Neural progenitor cell (in vitro differentiated cells): ENCODE measurements at regions not wholly inside any gene's neighbourhood (a gene's known extent, or its start where the extent isn't known, plus 50 kb on each side); places are given as distances from the start of the nearest gene placed in this dataset.

Source experiments
- DNase-seq: peaks from one replicate; pipeline ENCODE4 v3.0.0-alpha.2; 2016; ENCODE audit warnings: low spot score
- H2AFZ ChIP-seq: fragments of 200-600 bp; sonication (generic); replicated peaks from 2 replicates; pipeline ENCODE4 v1.6.1; 2016; ENCODE audit warnings: antibody characterized with exemption
- H3F3A ChIP-seq: fragments of 200-600 bp; sonication (generic); 2 replicates; pipeline ENCODE4 v1.6.1; 2016; ENCODE audit warnings: antibody characterized with exemption, low read depth
- H3K27ac ChIP-seq: fragments of 200-600 bp; sonication (generic); 2 replicates; pipeline ENCODE4 v1.5.1; 2016; ENCODE audit warnings: mild to moderate bottlenecking
- H3K27me3 ChIP-seq: fragments of 200-600 bp; sonication (generic); 2 replicates; pipeline ENCODE4 v1.6.1; 2016; ENCODE audit warnings: mild to moderate bottlenecking, moderate library complexity
- H3K36me3 ChIP-seq: fragments of 200-600 bp; sonication (generic); 2 replicates; pipeline ENCODE4 v1.5.1; 2016
- H3K4me1 ChIP-seq: fragments of 200-600 bp; sonication (generic); 2 replicates; pipeline ENCODE4 v1.6.1; 2016; ENCODE audit warnings: mixed run types
- H3K4me2 ChIP-seq: fragments of 200-600 bp; sonication (generic); 2 replicates; pipeline ENCODE4 v1.6.1; 2016
- H3K4me3 ChIP-seq: fragments of 200-600 bp; sonication (generic); 2 replicates; pipeline ENCODE4 v1.5.1; 2016
- H3K79me2 ChIP-seq: fragments of 200-600 bp; sonication (generic); 2 replicates; pipeline ENCODE4 v1.6.1; 2016; ENCODE audit warnings: low read depth
- H3K9ac ChIP-seq: fragments of 200-600 bp; sonication (generic); 2 replicates; pipeline ENCODE4 v1.6.1; 2016
- H3K9me3 ChIP-seq: fragments of 200-600 bp; sonication (generic); 2 replicates; pipeline ENCODE4 v1.5.1; 2016; ENCODE audit warnings: low read depth
- H4K20me1 ChIP-seq: fragments of 200-600 bp; sonication (generic); 2 replicates; pipeline ENCODE4 v1.6.1; 2016; ENCODE audit warnings: low read depth
- H3K27ac Mint-ChIP-seq: 3 replicates; pipeline ENCODE4 v1.8.0; 2021; ENCODE audit warnings: mixed read lengths
- H3K27me3 Mint-ChIP-seq: 2 replicates; pipeline ENCODE4 v1.8.0; 2022; ENCODE audit warnings: low read depth, mild to moderate bottlenecking, inconsistent platforms, moderate library complexity, mixed read lengths; ENCODE audit not compliant: insufficient read depth
- H3K36me3 Mint-ChIP-seq: 3 replicates; pipeline ENCODE4 v1.8.0; 2021; ENCODE audit warnings: mixed read lengths
- H3K4me1 Mint-ChIP-seq: 3 replicates; pipeline ENCODE4 v1.8.0; 2021; ENCODE audit warnings: mixed read lengths
- H3K4me3 Mint-ChIP-seq: 3 replicates; pipeline ENCODE4 v1.8.0; 2021; ENCODE audit warnings: mild to moderate bottlenecking, moderate library complexity, mixed read lengths
- H3K9me3 Mint-ChIP-seq: 3 replicates; pipeline ENCODE4 v1.8.0; 2020; ENCODE audit warnings: mixed read lengths
- CTCF ChIP-seq: fragments of 200-600 bp; sonication (generic); IDR thresholded peaks from 2 replicates; pipeline ENCODE4 v1.5.1; 2017; ENCODE audit warnings: antibody characterized with exemption, mild to moderate bottlenecking
- EZH2 ChIP-seq: fragments of 200-600 bp; sonication (generic); IDR thresholded peaks from 2 replicates; pipeline ENCODE4 v1.6.1; 2017; ENCODE audit warnings: antibody characterized with exemption, mild to moderate bottlenecking, moderate library complexity
- EZH2phosphoT487 ChIP-seq: fragments of 200-600 bp; sonication (generic); IDR thresholded peaks from 2 replicates; pipeline ENCODE4 v1.6.1; 2017; ENCODE audit warnings: antibody characterized with exemption

GRCh38 chr2:120866071-120866470 lies 130.4 kb downstream of the GLI2 start:
- no peaks in the 10 kb centered on the region for H3K9me3 ChIP-seq
- H3K4me1 ChIP-seq = peaks cover 34% of the 10 kb centered on the region
- Mint-ChIP-seq H3K27ac (no peak overlapping the region), H3K27me3 (peaks cover 11% of the 10 kb centered on the region), H3K9me3 (no peaks in the 10 kb centered on the region), H3K36me3 (peaks cover 5% of the 10 kb centered on the region), H3K4me1 (peaks cover 68% of the 10 kb centered on the region), H3K4me3 (peak overlapping the region; percentile 7)
- TF ChIP-seq EZH2phosphoT487 = no peak
- no peak for TF ChIP-seq CTCF
- no peak for TF ChIP-seq EZH2
- H3K27me3 ChIP-seq = no peaks in the 10 kb centered on the region
- no peak overlapping the region for H2AFZ ChIP-seq
- no peak overlapping the region for H3K9ac ChIP-seq
- peaks cover 6% of the 10 kb centered on the region for H3F3A ChIP-seq
- H3K4me3 ChIP-seq = no peak overlapping the region
- peaks cover 100% of the 10 kb centered on the region for H4K20me1 ChIP-seq
- no peak for DNase-seq
- H3K36me3 ChIP-seq = no peaks in the 10 kb centered on the region
- no peak overlapping the region for H3K4me2 ChIP-seq
- H3K79me2 ChIP-seq = peaks cover 85% of the 10 kb centered on the region
- H3K27ac ChIP-seq = no peak overlapping the region

GRCh38 chr2:120866483-120867140 lies 130.9 kb downstream of the GLI2 start:
- H3K9me3 ChIP-seq = no peaks in the 10 kb centered on the region
- H3K27ac ChIP-seq = no peak overlapping the region
- H4K20me1 ChIP-seq = peaks cover 100% of the 10 kb centered on the region
- no peaks in the 10 kb centered on the region for H3K36me3 ChIP-seq
- DNase-seq = no peak
- H3K9me3 Mint-ChIP-seq = no peaks in the 10 kb centered on the region
- no peak overlapping the region for H3K9ac ChIP-seq
- peak overlapping the region; percentile 83 for H3K4me2 ChIP-seq
- H3K79me2 ChIP-seq = peaks cover 84% of the 10 kb centered on the region
- TF ChIP-seq EZH2phosphoT487 (no peak), CTCF (no peak), EZH2 (no peak)
- H3K27me3 Mint-ChIP-seq = peaks cover 11% of the 10 kb centered on the region
- peaks cover 5% of the 10 kb centered on the region for H3K36me3 Mint-ChIP-seq
- H3K27ac Mint-ChIP-seq = peak overlapping the region; percentile 46
- H2AFZ ChIP-seq = no peak overlapping the region
- H3K4me1 ChIP-seq = peaks cover 28% of the 10 kb centered on the region
- peaks cover 6% of the 10 kb centered on the region for H3F3A ChIP-seq
- no peaks in the 10 kb centered on the region for H3K27me3 ChIP-seq
- peak overlapping the region; percentile 27 for H3K4me3 Mint-ChIP-seq
- H3K4me3 ChIP-seq = peak overlapping the region; percentile 24
- peaks cover 68% of the 10 kb centered on the region for H3K4me1 Mint-ChIP-seq

GRCh38 chr2:120867290-120868241 lies 131.9 kb downstream of the GLI2 start:
- Histone ChIP-seq H3F3A (peaks cover 6% of the 10 kb centered on the region), H3K4me1 (peaks cover 25% of the 10 kb centered on the region), H3K36me3 (no peaks in the 10 kb centered on the region), H3K4me3 (peak overlapping the region; percentile 24), H4K20me1 (peaks cover 100% of the 10 kb centered on the region), H3K79me2 (peaks cover 84% of the 10 kb centered on the region), H3K27ac (no peak overlapping the region), H3K9me3 (no peaks in the 10 kb centered on the region), H3K27me3 (no peaks in the 10 kb centered on the region), H3K9ac (no peak overlapping the region), H3K4me2 (peak overlapping the region; percentile 83), H2AFZ (no peak overlapping the region)
- TF ChIP-seq EZH2phosphoT487 (no peak), EZH2 (no peak), CTCF (no peak)
- no peaks in the 10 kb centered on the region for H3K9me3 Mint-ChIP-seq
- H3K27me3 Mint-ChIP-seq = peaks cover 12% of the 10 kb centered on the region
- H3K4me3 Mint-ChIP-seq = peak overlapping the region; percentile 27
- H3K27ac Mint-ChIP-seq = peak overlapping the region; percentile 46
- peaks cover 65% of the 10 kb centered on the region for H3K4me1 Mint-ChIP-seq
- DNase-seq = peak; percentile 80
- peaks cover 5% of the 10 kb centered on the region for H3K36me3 Mint-ChIP-seq
